RWPE2 (cell line): ENCODE measurements at regions not wholly inside any gene's neighbourhood (a gene's known extent, or its start where the extent isn't known, plus 50 kb on each side); places are given as distances from the start of the nearest gene placed in this dataset.
"Not testable (repeated sequence)": the region's sequence is repeated elsewhere in the genome, so short reads cannot be mapped to it uniquely, and the experiment has no call there.

Experiments
- ATAC-seq: fragments of 200-7000 bp; cut with Tn5 transposase; 3 replicates; pipeline ENCODE4 v1.9.1; 2021; ENCODE audit warnings: low read depth
- DNase-seq: peaks from one replicate; pipeline ENCODE4 v3.0.0-alpha.2; 2020; ENCODE audit warnings: low spot score
- H3K27ac ChIP-seq: fragments of 450-650 bp; 2 replicates; pipeline ENCODE4 v1.5.1; 2017; ENCODE audit warnings: mild to moderate bottlenecking; ENCODE audit not compliant: poor library complexity, severe bottlenecking
- H3K27me3 ChIP-seq: fragments of 250-450 bp; sonication (Bioruptor Pico); 2 replicates; pipeline ENCODE4 v1.5.1; 2021; ENCODE audit warnings: mild to moderate bottlenecking, moderate library complexity; ENCODE audit not compliant: insufficient read depth, poor library complexity, severe bottlenecking
- H3K36me3 ChIP-seq: fragments of 250-450 bp; sonication (Bioruptor Pico); 2 replicates; pipeline ENCODE4 v1.5.1; 2020; ENCODE audit warnings: low read depth, mild to moderate bottlenecking, moderate library complexity
- H3K4me1 ChIP-seq: fragments of 250-450 bp; sonication (Bioruptor Pico); 2 replicates; pipeline ENCODE4 v1.5.1; 2021; ENCODE audit warnings: mild to moderate bottlenecking, moderate library complexity; ENCODE audit not compliant: insufficient read depth, poor library complexity, severe bottlenecking
- H3K4me3 ChIP-seq: fragments of 250-450 bp; sonication (Bioruptor Pico); 2 replicates; pipeline ENCODE4 v1.5.1; 2021; ENCODE audit warnings: mild to moderate bottlenecking, moderate library complexity; ENCODE audit not compliant: severe bottlenecking
- H3K9me3 ChIP-seq: fragments of 250-450 bp; sonication (Bioruptor Pico); 2 replicates; pipeline ENCODE4 v1.5.1; 2021; ENCODE audit warnings: mild to moderate bottlenecking, moderate library complexity; ENCODE audit not compliant: severe bottlenecking
- TF ChIP-seq, protein P1 (sequence below): fragments of 450-650 bp; IDR thresholded peaks from one replicate; pipeline ENCODE4 v1.5.1; 2017; ENCODE audit warnings: mild to moderate bottlenecking, moderate library complexity; ENCODE audit not compliant: poor library complexity, severe bottlenecking

DNA sequence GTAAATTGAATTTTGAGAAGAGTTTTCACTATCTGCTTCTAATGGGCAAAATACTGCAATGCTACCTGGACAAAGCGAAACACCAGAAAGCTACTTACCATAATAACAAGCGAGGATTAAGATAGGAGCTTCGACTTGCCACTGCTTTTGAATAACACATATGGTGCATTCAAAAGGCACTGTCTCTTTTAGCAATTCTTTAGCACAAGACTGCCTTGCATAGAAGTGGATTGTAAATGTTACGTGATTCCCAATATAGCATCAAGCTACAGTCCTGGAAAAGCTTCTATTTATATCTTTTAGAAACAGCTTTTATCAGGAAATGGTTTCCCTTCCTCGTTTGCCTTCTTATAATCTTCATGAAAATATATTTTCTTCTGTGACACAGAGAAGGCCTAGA, 258.7 kb upstream of the PDE3A start:
- DNase-seq (no peak), ATAC-seq (no peak)
- Histone ChIP-seq H3K4me1 (no peaks in the 10 kb centered on the region), H3K4me3 (no peak overlapping the region), H3K27ac (no peak overlapping the region), H3K36me3 (no peaks in the 10 kb centered on the region), H3K27me3 (no peaks in the 10 kb centered on the region), H3K9me3 (no peaks in the 10 kb centered on the region)
- TF ChIP-seq, protein P1, sequence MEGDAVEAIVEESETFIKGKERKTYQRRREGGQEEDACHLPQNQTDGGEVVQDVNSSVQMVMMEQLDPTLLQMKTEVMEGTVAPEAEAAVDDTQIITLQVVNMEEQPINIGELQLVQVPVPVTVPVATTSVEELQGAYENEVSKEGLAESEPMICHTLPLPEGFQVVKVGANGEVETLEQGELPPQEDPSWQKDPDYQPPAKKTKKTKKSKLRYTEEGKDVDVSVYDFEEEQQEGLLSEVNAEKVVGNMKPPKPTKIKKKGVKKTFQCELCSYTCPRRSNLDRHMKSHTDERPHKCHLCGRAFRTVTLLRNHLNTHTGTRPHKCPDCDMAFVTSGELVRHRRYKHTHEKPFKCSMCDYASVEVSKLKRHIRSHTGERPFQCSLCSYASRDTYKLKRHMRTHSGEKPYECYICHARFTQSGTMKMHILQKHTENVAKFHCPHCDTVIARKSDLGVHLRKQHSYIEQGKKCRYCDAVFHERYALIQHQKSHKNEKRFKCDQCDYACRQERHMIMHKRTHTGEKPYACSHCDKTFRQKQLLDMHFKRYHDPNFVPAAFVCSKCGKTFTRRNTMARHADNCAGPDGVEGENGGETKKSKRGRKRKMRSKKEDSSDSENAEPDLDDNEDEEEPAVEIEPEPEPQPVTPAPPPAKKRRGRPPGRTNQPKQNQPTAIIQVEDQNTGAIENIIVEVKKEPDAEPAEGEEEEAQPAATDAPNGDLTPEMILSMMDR: no peak

DNA sequence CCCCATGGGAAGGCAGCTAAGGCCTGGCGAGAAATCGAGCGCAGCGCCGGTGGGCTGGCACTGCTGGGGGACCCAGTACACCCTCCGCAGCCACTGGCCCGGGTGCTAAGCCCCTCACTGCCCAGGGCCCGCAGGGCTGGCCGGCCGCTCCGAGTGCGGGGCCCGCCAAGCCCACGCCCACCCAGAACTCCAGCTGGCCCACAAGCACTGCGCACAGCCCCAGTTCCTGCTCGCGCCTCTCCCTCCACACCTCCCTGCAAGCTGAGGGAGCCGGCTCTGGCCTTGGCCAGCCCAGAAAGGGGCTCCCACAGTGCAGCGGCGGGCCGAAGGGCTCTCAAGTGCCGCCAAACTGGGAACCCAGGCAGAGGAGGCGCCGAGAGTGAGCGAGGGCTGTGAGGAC, 253.0 kb upstream of the PDE3A start:
- DNase-seq, H3K4me3 ChIP-seq, H3K27me3 ChIP-seq, ATAC-seq, H3K4me1 ChIP-seq, H3K36me3 ChIP-seq, H3K9me3 ChIP-seq, H3K27ac ChIP-seq: not testable (repeated sequence)

DNA sequence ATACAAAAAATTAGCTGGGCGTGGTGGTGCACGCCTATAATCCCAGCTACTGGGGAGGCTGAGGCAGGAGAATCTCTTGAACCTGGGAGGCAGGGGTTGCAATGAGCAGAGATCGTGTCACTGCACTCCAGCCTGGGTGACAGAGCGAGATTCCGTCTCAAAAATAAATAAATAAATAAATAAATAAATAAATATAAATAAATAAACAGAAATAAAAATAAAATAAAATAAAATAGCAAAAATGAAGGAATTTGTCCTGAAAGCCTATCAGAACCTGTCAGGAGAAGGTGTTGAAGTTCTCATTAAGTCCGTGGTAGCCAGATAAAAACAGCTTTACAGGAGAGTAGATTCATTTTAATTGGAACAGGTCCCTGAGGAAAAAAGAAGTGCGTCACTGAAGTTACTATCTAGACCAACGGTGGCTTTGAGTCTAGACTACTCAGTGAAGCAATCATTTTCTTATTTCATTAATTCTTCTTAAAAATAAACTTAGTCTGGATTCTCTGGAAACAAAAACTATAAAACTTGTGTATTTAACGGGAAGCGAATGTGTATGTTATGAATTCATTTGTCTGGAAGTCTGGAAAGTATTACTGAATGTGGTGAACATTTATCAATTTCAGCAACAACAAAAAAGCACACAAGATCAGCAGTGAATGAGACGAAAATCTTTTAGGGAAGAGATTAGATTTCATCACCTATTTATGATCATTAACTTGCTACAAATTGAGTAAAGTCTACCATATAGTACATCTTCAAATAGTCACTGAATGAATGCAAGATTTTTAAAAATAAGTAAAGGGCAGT, 248.5 kb upstream of the PDE3A start:
- H3K9me3 ChIP-seq: no peaks in the 10 kb centered on the region
- TF ChIP-seq, protein P1: no peak
- DNase-seq: no peak
- no peaks in the 10 kb centered on the region for H3K27me3 ChIP-seq
- H3K27ac ChIP-seq: no peak overlapping the region
- no peaks in the 10 kb centered on the region for H3K4me1 ChIP-seq
- H3K4me3 ChIP-seq: no peak overlapping the region
- ATAC-seq: no peak
- no peaks in the 10 kb centered on the region for H3K36me3 ChIP-seq

DNA sequence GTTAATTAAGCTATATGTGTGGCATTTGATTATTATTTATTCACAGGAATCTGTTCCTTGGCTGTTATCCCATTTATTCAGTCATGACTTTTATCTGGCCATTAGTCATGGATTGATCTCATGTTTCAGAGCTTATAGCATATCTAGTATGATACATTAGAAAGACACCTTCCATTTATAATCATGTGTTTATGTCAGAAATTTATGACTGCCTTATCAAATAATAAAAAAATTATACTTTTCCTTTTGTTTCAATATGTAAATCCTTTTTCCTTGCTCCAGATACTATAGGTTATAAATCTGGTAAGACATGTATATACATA, 248.0 kb upstream of the PDE3A start:
- H3K4me3 ChIP-seq: no peak overlapping the region
- H3K36me3 ChIP-seq: no peaks in the 10 kb centered on the region
- TF ChIP-seq, protein P1: no peak
- no peaks in the 10 kb centered on the region for H3K27me3 ChIP-seq
- ATAC-seq (no peak), DNase-seq (no peak)
- H3K27ac ChIP-seq: no peak overlapping the region
- no peaks in the 10 kb centered on the region for H3K4me1 ChIP-seq
- no peaks in the 10 kb centered on the region for H3K9me3 ChIP-seq

DNA sequence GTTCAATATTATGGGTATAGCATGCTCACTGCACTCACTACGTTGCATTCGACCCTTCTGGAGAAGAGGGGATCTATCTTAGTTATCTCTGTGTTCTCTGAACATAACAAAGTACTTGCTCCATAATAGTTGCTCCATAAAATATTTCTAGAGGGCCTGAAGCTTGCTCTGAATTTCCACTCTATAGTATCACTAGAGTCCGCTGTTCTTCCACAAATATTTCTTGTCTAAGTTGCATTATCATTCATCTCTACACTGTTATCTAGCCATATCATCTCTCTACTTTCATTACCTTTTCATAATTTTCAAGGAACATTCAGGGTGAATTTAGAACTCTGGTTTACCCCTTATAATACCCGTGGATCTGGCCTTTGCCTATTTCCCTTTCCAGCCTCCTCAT, 246.1 kb upstream of the PDE3A start:
- Histone ChIP-seq H3K27ac (no peak overlapping the region), H3K9me3 (no peaks in the 10 kb centered on the region), H3K27me3 (no peaks in the 10 kb centered on the region), H3K4me3 (no peak overlapping the region), H3K36me3 (no peaks in the 10 kb centered on the region), H3K4me1 (no peaks in the 10 kb centered on the region)
- TF ChIP-seq, protein P1: no peak
- DNase-seq: no peak
- ATAC-seq: no peak
